Karpas-422 (cell line): ENCODE measurements at regions not wholly inside any gene's neighbourhood (a gene's known extent, or its start where the extent isn't known, plus 50 kb on each side); places are given as distances from the start of the nearest gene placed in this dataset.

ENCODE experiments used
- DNase-seq: peaks from one replicate; pipeline ENCODE4 v3.0.0-alpha.2; 2015
- H2AFZ ChIP-seq: fragments of 200-600 bp; sonication (generic); 2 replicates; pipeline ENCODE4 v1.6.1; 2014; ENCODE audit warnings: antibody characterized with exemption, low read length, mixed read lengths
- H3K27ac ChIP-seq: fragments of 200-600 bp; sonication (generic); 2 replicates; pipeline ENCODE4 v1.5.1; 2014; ENCODE audit warnings: mild to moderate bottlenecking, low read length, moderate library complexity
- H3K27me3 ChIP-seq: fragments of 200-600 bp; sonication (generic); 2 replicates; pipeline ENCODE4 v1.6.1; 2014; ENCODE audit warnings: low read length, mixed read lengths
- H3K36me3 ChIP-seq: fragments of 200-600 bp; sonication (generic); 2 replicates; pipeline ENCODE4 v1.6.1; 2014; ENCODE audit warnings: low read length, mixed read lengths; ENCODE audit not compliant: insufficient read depth
- H3K4me1 ChIP-seq: fragments of 200-600 bp; sonication (generic); 2 replicates; pipeline ENCODE4 v1.6.1; 2014; ENCODE audit warnings: mild to moderate bottlenecking, low read length, mixed read lengths
- H3K4me2 ChIP-seq: fragments of 200-600 bp; sonication (generic); 2 replicates; pipeline ENCODE4 v1.6.1; 2014; ENCODE audit warnings: low read length, low read depth, mild to moderate bottlenecking; ENCODE audit not compliant: poor library complexity, severe bottlenecking
- H3K4me3 ChIP-seq: fragments of 200-600 bp; sonication (generic); 2 replicates; pipeline ENCODE4 v1.5.1; 2014; ENCODE audit warnings: mild to moderate bottlenecking, antibody characterized with exemption, low read length, mixed read lengths
- H3K79me2 ChIP-seq: fragments of 200-600 bp; sonication (generic); 2 replicates; pipeline ENCODE4 v1.6.1; 2014; ENCODE audit warnings: mild to moderate bottlenecking, low read length, mixed read lengths
- H3K9ac ChIP-seq: fragments of 200-600 bp; sonication (generic); 2 replicates; pipeline ENCODE4 v1.6.0; 2014; ENCODE audit warnings: low read length
- H3K9me2 ChIP-seq: fragments of 200-600 bp; sonication (generic), shearing (Covaris generic); replicated peaks from 2 replicates; pipeline ENCODE4 v1.6.0; 2014; ENCODE audit warnings: mild to moderate bottlenecking, low read length, moderate library complexity; ENCODE audit not compliant: insufficient read depth
- H3K9me3 ChIP-seq: fragments of 300-700, 200-600 bp; sonication (generic); 2 replicates; pipeline ENCODE4 v1.6.1; 2014; ENCODE audit warnings: low read length, mixed read lengths
- H4K20me1 ChIP-seq: fragments of 200-600 bp; sonication (generic); 2 replicates; pipeline ENCODE4 v1.6.1; 2014; ENCODE audit warnings: mild to moderate bottlenecking, antibody characterized with exemption, low read length, low read depth; ENCODE audit not compliant: insufficient read depth

- Histone ChIP-seq H3K4me3 (no peak overlapping the region), H3K4me2 (no peak overlapping the region), H3K27ac (no peak overlapping the region), H3K4me1 (no peaks in the 10 kb centered on the region), H3K79me2 (no peaks in the 10 kb centered on the region), H3K9me3 (no peaks in the 10 kb centered on the region), H3K36me3 (no peaks in the 10 kb centered on the region), H2AFZ (no peak overlapping the region), H3K27me3 (no peaks in the 10 kb centered on the region; the same call in 1 of the 2 replicates), H3K9ac (no peak overlapping the region), H3K9me2 (no peaks in the 10 kb centered on the region), H4K20me1 (no peaks in the 10 kb centered on the region)
- no peak for DNase-seq
Observed at GRCh38 chr13:106702505-106702904, 134.6 kb upstream of the ARGLU1 start.

- no peaks in the 10 kb centered on the region; the same call in 1 of the 2 replicates for H3K27me3 ChIP-seq
- DNase-seq, result no peak
- H3K9me2 ChIP-seq, result no peaks in the 10 kb centered on the region
- no peaks in the 10 kb centered on the region for H4K20me1 ChIP-seq
- H3K36me3 ChIP-seq, result no peaks in the 10 kb centered on the region
- H2AFZ ChIP-seq, result no peak overlapping the region
- no peaks in the 10 kb centered on the region for H3K4me1 ChIP-seq
- no peaks in the 10 kb centered on the region for H3K9me3 ChIP-seq
- H3K4me3 ChIP-seq, result no peak overlapping the region
- no peak overlapping the region for H3K9ac ChIP-seq
- no peak overlapping the region for H3K4me2 ChIP-seq
- H3K27ac ChIP-seq, result no peak overlapping the region
- H3K79me2 ChIP-seq, result no peaks in the 10 kb centered on the region
Observed at GRCh38 chr13:106701771-106702341, 133.9 kb upstream of the ARGLU1 start.

GRCh38 chr13:106700439-106700838 lies 132.5 kb upstream of the ARGLU1 start:
- Histone ChIP-seq H3K4me3 (no peak overlapping the region), H3K4me1 (no peaks in the 10 kb centered on the region), H2AFZ (no peak overlapping the region), H3K79me2 (no peaks in the 10 kb centered on the region), H3K9ac (no peak overlapping the region), H3K27me3 (no peaks in the 10 kb centered on the region), H3K36me3 (no peaks in the 10 kb centered on the region), H3K9me3 (no peaks in the 10 kb centered on the region), H4K20me1 (no peaks in the 10 kb centered on the region), H3K9me2 (no peaks in the 10 kb centered on the region), H3K27ac (no peak overlapping the region), H3K4me2 (no peak overlapping the region)
- no peak for DNase-seq

- no peak overlapping the region for H3K4me2 ChIP-seq
- DNase-seq, result no peak
- no peak overlapping the region for H3K27ac ChIP-seq
- H3K79me2 ChIP-seq, result no peaks in the 10 kb centered on the region
- no peaks in the 10 kb centered on the region for H3K36me3 ChIP-seq
- no peak overlapping the region for H3K4me3 ChIP-seq
- H2AFZ ChIP-seq, result no peak overlapping the region
- H4K20me1 ChIP-seq, result no peaks in the 10 kb centered on the region
- no peaks in the 10 kb centered on the region for H3K4me1 ChIP-seq
- H3K27me3 ChIP-seq, result no peaks in the 10 kb centered on the region
- H3K9me3 ChIP-seq, result no peaks in the 10 kb centered on the region
- no peaks in the 10 kb centered on the region for H3K9me2 ChIP-seq
- H3K9ac ChIP-seq, result no peak overlapping the region
Observed at GRCh38 chr13:106700007-106700406, 132.1 kb upstream of the ARGLU1 start.

GRCh38 chr13:106699311-106699710 lies 131.4 kb upstream of the ARGLU1 start:
- no peaks in the 10 kb centered on the region for H3K9me2 ChIP-seq
- H3K4me3 ChIP-seq, result no peak overlapping the region
- no peak overlapping the region for H3K27ac ChIP-seq
- no peak for DNase-seq
- H3K27me3 ChIP-seq, result no peaks in the 10 kb centered on the region
- H3K4me1 ChIP-seq, result no peaks in the 10 kb centered on the region
- H2AFZ ChIP-seq, result no peak overlapping the region
- no peaks in the 10 kb centered on the region for H3K79me2 ChIP-seq
- H3K4me2 ChIP-seq, result no peak overlapping the region
- H3K36me3 ChIP-seq, result no peaks in the 10 kb centered on the region
- H4K20me1 ChIP-seq, result no peaks in the 10 kb centered on the region
- no peak overlapping the region for H3K9ac ChIP-seq
- no peaks in the 10 kb centered on the region for H3K9me3 ChIP-seq

GRCh38 chr13:106696719-106697118 lies 128.8 kb upstream of the ARGLU1 start:
- Histone ChIP-seq H3K9me2 (no peaks in the 10 kb centered on the region), H3K36me3 (no peaks in the 10 kb centered on the region), H3K4me2 (no peak overlapping the region), H3K9ac (no peak overlapping the region), H3K27me3 (no peaks in the 10 kb centered on the region), H3K4me1 (no peaks in the 10 kb centered on the region), H2AFZ (no peak overlapping the region), H3K27ac (no peak overlapping the region), H3K79me2 (no peaks in the 10 kb centered on the region), H3K9me3 (no peaks in the 10 kb centered on the region), H3K4me3 (no peak overlapping the region), H4K20me1 (no peaks in the 10 kb centered on the region)
- no peak for DNase-seq

- DNase-seq, result no peak
- Histone ChIP-seq H3K9me3 (no peaks in the 10 kb centered on the region), H3K27ac (no peak overlapping the region), H3K9ac (no peak overlapping the region), H4K20me1 (no peaks in the 10 kb centered on the region), H3K4me1 (no peaks in the 10 kb centered on the region), H3K79me2 (no peaks in the 10 kb centered on the region), H2AFZ (no peak overlapping the region), H3K36me3 (no peaks in the 10 kb centered on the region), H3K9me2 (no peaks in the 10 kb centered on the region), H3K27me3 (no peaks in the 10 kb centered on the region), H3K4me3 (no peak overlapping the region), H3K4me2 (no peak overlapping the region)
Observed at GRCh38 chr13:106696140-106696539, 128.2 kb upstream of the ARGLU1 start.

GRCh38 chr13:106695139-106695538 lies 127.2 kb upstream of the ARGLU1 start:
- Histone ChIP-seq H3K4me2 (no peak overlapping the region), H3K9me2 (no peaks in the 10 kb centered on the region), H3K9ac (no peak overlapping the region), H3K27me3 (no peaks in the 10 kb centered on the region), H3K36me3 (no peaks in the 10 kb centered on the region), H3K9me3 (no peaks in the 10 kb centered on the region), H2AFZ (no peak overlapping the region), H4K20me1 (no peaks in the 10 kb centered on the region), H3K79me2 (no peaks in the 10 kb centered on the region), H3K4me1 (no peaks in the 10 kb centered on the region), H3K27ac (no peak overlapping the region), H3K4me3 (no peak overlapping the region)
- DNase-seq, result no peak

GRCh38 chr13:106691861-106692260 lies 123.9 kb upstream of the ARGLU1 start:
- no peaks in the 10 kb centered on the region for H3K9me3 ChIP-seq
- no peaks in the 10 kb centered on the region for H3K36me3 ChIP-seq
- H3K79me2 ChIP-seq, result no peaks in the 10 kb centered on the region
- no peaks in the 10 kb centered on the region for H4K20me1 ChIP-seq
- no peaks in the 10 kb centered on the region for H3K27me3 ChIP-seq
- H3K27ac ChIP-seq, result no peak overlapping the region
- H3K4me1 ChIP-seq, result no peaks in the 10 kb centered on the region
- no peak overlapping the region for H3K4me3 ChIP-seq
- no peaks in the 10 kb centered on the region for H3K9me2 ChIP-seq
- H3K9ac ChIP-seq, result no peak overlapping the region
- DNase-seq, result no peak
- no peak overlapping the region for H2AFZ ChIP-seq
- no peak overlapping the region for H3K4me2 ChIP-seq
